ENCODE measurements at regions not wholly inside any gene's neighbourhood (a gene's known extent, or its start where the extent isn't known, plus 50 kb on each side); places are given as distances from the start of the nearest gene placed in this dataset.
A peak's percentile ranks its signal among the peaks of the same experiment; 100 is the strongest.

DNA sequence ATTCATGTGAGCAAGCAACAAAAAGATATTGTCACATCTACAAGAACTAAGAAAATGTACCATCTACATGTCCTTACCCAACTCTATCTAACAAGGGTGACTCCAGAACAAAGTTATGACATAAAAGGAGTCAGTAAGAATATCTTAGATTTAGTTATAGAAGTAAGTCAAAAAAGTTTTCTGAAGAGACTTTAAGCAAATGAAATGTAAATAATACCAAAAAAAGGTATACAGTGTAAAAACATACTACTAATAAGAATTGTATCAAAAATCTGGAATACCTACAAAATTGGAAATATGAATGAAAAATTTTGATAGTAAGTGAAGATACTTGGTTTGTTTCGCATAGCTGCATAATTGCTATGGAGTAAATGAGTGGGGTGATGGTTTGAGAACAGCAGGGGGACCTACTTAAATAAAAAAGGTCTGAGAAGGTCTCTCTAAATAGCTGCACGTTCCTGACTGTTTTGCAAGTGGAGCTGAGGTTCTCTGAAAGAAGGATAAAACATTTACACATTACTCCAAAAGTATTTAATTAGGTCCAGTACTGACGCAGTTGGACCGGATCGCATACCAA, 51.0 kb upstream of the ENPP6 start:
- in situ Hi-C loops (cut with MboI; ENCODE audit: low sequenced_read_pairs in 4 of 4) (loop anchor here in 3 of 4 donors (5.0 to 10.0 kb wide), 3 partner anchors 264 to 376 kb away; partner anchors contain the start of genes CASP3 (in 1 of the 3) and PRIMPOL (in 1 of the 3)), intact Hi-C loops (cut with DNase I; ENCODE audit: low total_unique reads) (loop anchor here (5.0 to 10.0 kb wide), 3 partner anchors 134 to 376 kb away; partner anchors contain the start of genes CASP3 and PRIMPOL)
- no peak for TF ChIP-seq POLR2A (IDR thresholded peaks at IDR 0.05)
- TF ChIP-seq, protein P1, sequence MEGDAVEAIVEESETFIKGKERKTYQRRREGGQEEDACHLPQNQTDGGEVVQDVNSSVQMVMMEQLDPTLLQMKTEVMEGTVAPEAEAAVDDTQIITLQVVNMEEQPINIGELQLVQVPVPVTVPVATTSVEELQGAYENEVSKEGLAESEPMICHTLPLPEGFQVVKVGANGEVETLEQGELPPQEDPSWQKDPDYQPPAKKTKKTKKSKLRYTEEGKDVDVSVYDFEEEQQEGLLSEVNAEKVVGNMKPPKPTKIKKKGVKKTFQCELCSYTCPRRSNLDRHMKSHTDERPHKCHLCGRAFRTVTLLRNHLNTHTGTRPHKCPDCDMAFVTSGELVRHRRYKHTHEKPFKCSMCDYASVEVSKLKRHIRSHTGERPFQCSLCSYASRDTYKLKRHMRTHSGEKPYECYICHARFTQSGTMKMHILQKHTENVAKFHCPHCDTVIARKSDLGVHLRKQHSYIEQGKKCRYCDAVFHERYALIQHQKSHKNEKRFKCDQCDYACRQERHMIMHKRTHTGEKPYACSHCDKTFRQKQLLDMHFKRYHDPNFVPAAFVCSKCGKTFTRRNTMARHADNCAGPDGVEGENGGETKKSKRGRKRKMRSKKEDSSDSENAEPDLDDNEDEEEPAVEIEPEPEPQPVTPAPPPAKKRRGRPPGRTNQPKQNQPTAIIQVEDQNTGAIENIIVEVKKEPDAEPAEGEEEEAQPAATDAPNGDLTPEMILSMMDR (IDR thresholded peaks at IDR 0.05 in 4 of 5, conservative IDR thresholded peaks at IDR 0.05 in 1 of 5): no peak
- DNase-seq: no peak
- H3K4me1 ChIP-seq: no peaks in the 10 kb centered on the region
- H3K4me3 ChIP-seq: peak overlapping the region in 1 of 4 donors; percentile 59
- ATAC-seq: no peak
- no peaks in the 10 kb centered on the region for H3K36me3 ChIP-seq
- no peaks in the 10 kb centered on the region for H3K27me3 ChIP-seq
- H3K9me3 ChIP-seq: no peaks in the 10 kb centered on the region
- peak overlapping the region in 2 of 4 donors; percentile 32 to 80 for H3K27ac ChIP-seq

DNA sequence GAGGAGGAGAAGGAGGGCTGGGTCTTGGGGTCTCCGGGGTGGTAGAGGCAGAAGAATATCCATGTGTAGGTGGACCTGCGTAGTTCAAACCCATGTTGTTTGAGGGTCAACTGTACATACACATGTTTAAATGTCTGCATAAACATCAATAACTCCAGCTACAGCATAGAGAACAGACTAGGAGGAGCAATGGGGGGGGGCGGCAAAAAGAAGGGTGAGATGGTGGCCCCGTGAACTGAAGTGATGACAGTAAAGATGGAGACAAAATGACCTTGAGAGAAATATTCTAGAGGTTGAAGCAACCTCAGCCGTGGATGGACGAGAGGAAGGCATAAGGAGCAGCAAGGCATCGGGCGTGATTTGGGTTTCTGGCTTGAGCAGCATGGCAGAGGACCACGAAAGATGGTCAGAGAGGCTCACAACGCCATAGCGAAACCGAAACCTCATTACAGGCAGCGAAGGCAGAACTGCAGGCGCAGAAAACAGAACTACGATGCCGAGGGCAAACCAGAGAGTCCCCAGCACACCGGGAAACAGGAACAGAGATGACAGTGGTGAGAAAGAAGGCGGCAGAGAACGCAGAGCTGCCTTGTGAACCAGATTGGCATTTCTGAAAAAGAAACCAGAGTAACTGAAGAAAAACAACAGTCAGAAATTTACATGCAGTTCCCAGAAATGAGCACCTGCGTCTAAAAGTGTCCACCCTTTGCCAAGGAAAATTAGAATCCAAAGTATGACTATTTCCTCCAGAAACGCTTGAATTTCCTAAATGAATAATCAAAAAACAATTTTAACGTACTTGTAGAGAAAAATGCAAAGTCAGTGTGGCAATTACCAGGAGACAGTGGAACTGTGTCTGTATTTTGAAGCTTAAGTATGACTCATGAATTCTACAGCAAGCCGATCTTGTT, 50.3 kb upstream of the ENPP6 start:
- DNase-seq (peak in 1 of 2 donors; percentile 20), ATAC-seq (peak in 1 of 2 donors; percentile 37)
- H3K4me3 ChIP-seq: peak overlapping the region in 3 of 4 donors; percentile 5 to 59 (median 16)

More for the DNA sequence above, 50.3 kb upstream of the ENPP6 start:
- H3K27ac ChIP-seq: peak overlapping the region; percentile 15 to 80 (median 34)
- intact Hi-C loops (cut with DNase I; ENCODE audit: low total_unique reads): loop anchor here (5.0 to 10.0 kb wide), 3 partner anchors 134 to 377 kb away; partner anchors contain the start of genes CASP3 and PRIMPOL
- TF ChIP-seq POLR2A (IDR thresholded peaks at IDR 0.05): peak in 1 of 2 donors; percentile 7
- TF ChIP-seq, protein P1 (IDR thresholded peaks at IDR 0.05 in 4 of 5, conservative IDR thresholded peaks at IDR 0.05 in 1 of 5): no peak
- H3K27me3 ChIP-seq: no peaks in the 10 kb centered on the region
- in situ Hi-C loops (cut with MboI; ENCODE audit: low sequenced_read_pairs in 4 of 4): loop anchor here in 3 of 4 donors (5.0 to 10.0 kb wide), 3 partner anchors 264 to 377 kb away; partner anchors contain the start of genes CASP3 (in 1 of the 3) and PRIMPOL (in 1 of the 3)
- no peaks in the 10 kb centered on the region for H3K36me3 ChIP-seq
- no peaks in the 10 kb centered on the region for H3K4me1 ChIP-seq
- no peaks in the 10 kb centered on the region for H3K9me3 ChIP-seq

Data from gastrocnemius medialis (tissue), 4 donors.